PC-3 (cell line): ENCODE measurements at regions not wholly inside any gene's neighbourhood (a gene's known extent, or its start where the extent isn't known, plus 50 kb on each side); places are given as distances from the start of the nearest gene placed in this dataset.

Source experiments
- ATAC-seq: fragments of 200-7000 bp; cut with Tn5 transposase; 2 replicates; pipeline ENCODE4 v1.9.1; 2020; ENCODE audit warnings: mild to moderate bottlenecking, moderate library complexity
- BruUV-seq: library from RNA; stranded (reverse); fragments of 400-500 nt; replicated peaks from 2 replicates; lab custom pipeline; 2021; lab: Mats Ljungman, UMichigan
- CTCF ChIA-PET: fragments of 300-600 bp; sonication (Branson Sonifier 250); formaldehyde crosslinking; loops from one replicate; lab custom pipeline; 2022; ENCODE audit warnings: antibody characterized with exemption; lab: Charles Lee
- POLR2A ChIA-PET: fragments of 300-600 bp; sonication (Branson Sonifier 250); formaldehyde crosslinking; loops from one replicate; lab custom pipeline; 2022; ENCODE audit warnings: antibody characterized with exemption; ENCODE audit not compliant: unreplicated experiment; lab: Charles Lee
- DNase-seq: peaks from one replicate; pipeline ENCODE4 v3.0.0-alpha.2; 2015
- H2AFZ ChIP-seq: fragments of 300-600 bp; sonication (generic); 2 replicates; pipeline ENCODE4 v1.6.0; 2016; ENCODE audit warnings: antibody characterized with exemption, low read length
- H3F3A ChIP-seq: fragments of 300-600 bp; sonication (generic); one replicate; pipeline ENCODE4 v1.6.0; 2017; ENCODE audit warnings: antibody characterized with exemption, low read length, control low read depth, mild to moderate bottlenecking; ENCODE audit not compliant: unreplicated experiment
- H3K27ac ChIP-seq: fragments of 300-600 bp; sonication (generic); 2 replicates; pipeline ENCODE4 v1.5.1; 2016; ENCODE audit warnings: mild to moderate bottlenecking, low read length
- H3K27me3 ChIP-seq: fragments of 300-600 bp; sonication (generic); 2 replicates; pipeline ENCODE4 v1.6.1; 2016; ENCODE audit warnings: low read length, mixed read lengths
- H3K36me3 ChIP-seq: fragments of 300-600 bp; sonication (generic); 2 replicates; pipeline ENCODE4 v1.6.1; 2016; ENCODE audit warnings: low read depth, mixed run types, low read length, mixed read lengths
- H3K4me1 ChIP-seq: fragments of 300-600 bp; sonication (generic); 2 replicates; pipeline ENCODE4 v1.5.1; 2016; ENCODE audit warnings: low read length; ENCODE audit not compliant: insufficient read depth
- H3K4me2 ChIP-seq: fragments of 300-600 bp; sonication (generic); 2 replicates; pipeline ENCODE4 v1.6.0; 2016; ENCODE audit warnings: low read length
- H3K4me3 ChIP-seq: fragments of 300-600 bp; sonication (generic); 2 replicates; pipeline ENCODE4 v1.5.1; 2016; ENCODE audit warnings: mild to moderate bottlenecking, low read length, mixed read lengths
- H3K79me2 ChIP-seq: fragments of 300-600 bp; sonication (generic); 2 replicates; pipeline ENCODE4 v1.6.1; 2017; ENCODE audit warnings: low read length, mixed read lengths
- H3K9ac ChIP-seq: fragments of 300-600 bp; sonication (generic); 2 replicates; pipeline ENCODE4 v1.6.0; 2016; ENCODE audit warnings: mild to moderate bottlenecking, low read length
- H3K9me2 ChIP-seq: fragments of 300-600 bp; sonication (generic); replicated peaks from 2 replicates; pipeline ENCODE4 v1.6.1; 2016; ENCODE audit warnings: mixed run types, low read length, mixed read lengths
- H3K9me3 ChIP-seq: fragments of 300-600 bp; sonication (generic); 2 replicates; pipeline ENCODE4 v1.6.1; 2016; ENCODE audit warnings: low read length, mixed read lengths
- H4K20me1 ChIP-seq: fragments of 300-600 bp; sonication (generic); 2 replicates; pipeline ENCODE4 v1.6.1; 2016; ENCODE audit warnings: low read length, mixed read lengths
- CTCF ChIP-seq: fragments of 300-600 bp; sonication (generic); conservative IDR thresholded peaks from 2 replicates; pipeline ENCODE4 v1.5.1; 2017; ENCODE audit warnings: antibody characterized with exemption, low read depth, mild to moderate bottlenecking, low read length
- EZH2 ChIP-seq: fragments of 300-600 bp; sonication (generic); IDR thresholded peaks from one replicate; pipeline ENCODE4 v1.6.1; 2017; ENCODE audit warnings: antibody characterized with exemption, mild to moderate bottlenecking, low read length; ENCODE audit not compliant: unreplicated experiment
- EZH2phosphoT487 ChIP-seq: fragments of 300-600 bp; sonication (generic); IDR thresholded peaks from 2 replicates; pipeline ENCODE4 v1.6.1; 2018; ENCODE audit warnings: mild to moderate bottlenecking, antibody characterized with exemption, low read length, borderline replicate concordance
- intact Hi-C: fragments of 100-400 bp; cut with micrococcal nuclease; formaldehyde crosslinking; loops from 2 replicates; pipeline ENCODE4 v1.9.0; 2023

- TF ChIP-seq CTCF (no peak), EZH2phosphoT487 (no peak), EZH2 (no peak)
- Histone ChIP-seq H3K4me2 (no peak overlapping the region), H3K4me1 (no peaks in the 10 kb centered on the region), H4K20me1 (no peaks in the 10 kb centered on the region), H3K27me3 (no peaks in the 10 kb centered on the region), H3K27ac (no peak overlapping the region), H3K9me2 (no peaks in the 10 kb centered on the region), H3K9me3 (no peaks in the 10 kb centered on the region), H3F3A (no peaks in the 10 kb centered on the region), H3K9ac (no peak overlapping the region), H2AFZ (no peak overlapping the region), H3K79me2 (no peaks in the 10 kb centered on the region), H3K36me3 (no peaks in the 10 kb centered on the region), H3K4me3 (no peak overlapping the region)
- no peak for ATAC-seq
- DNase-seq: no peak
- no TSS peak for BruUV-seq
- POLR2A ChIA-PET: no interaction called here
- CTCF ChIA-PET: no interaction called here
- intact Hi-C loops: no loop called here
These were observed 56.5 kb upstream of the C1orf53 start for GRCh38 chr1:197845886-197846285.

- no peak for DNase-seq
- no peaks in the 10 kb centered on the region for H3F3A ChIP-seq
- no peaks in the 10 kb centered on the region for H3K27me3 ChIP-seq
- POLR2A ChIA-PET: no interaction called here
- TF ChIP-seq EZH2phosphoT487: no peak
- no peak for TF ChIP-seq EZH2
- no peak for TF ChIP-seq CTCF
- CTCF ChIA-PET: no interaction called here
- ATAC-seq: no peak
- no TSS peak for BruUV-seq
- H2AFZ ChIP-seq: no peak overlapping the region
- no peaks in the 10 kb centered on the region for H3K9me2 ChIP-seq
- H3K4me3 ChIP-seq: no peak overlapping the region
- H3K4me2 ChIP-seq: no peak overlapping the region
- H3K4me1 ChIP-seq: no peaks in the 10 kb centered on the region
- H3K36me3 ChIP-seq: no peaks in the 10 kb centered on the region
- intact Hi-C loops: no loop called here
- no peak overlapping the region for H3K9ac ChIP-seq
- H3K9me3 ChIP-seq: no peaks in the 10 kb centered on the region
- H3K79me2 ChIP-seq: no peaks in the 10 kb centered on the region
- H3K27ac ChIP-seq: no peak overlapping the region
- H4K20me1 ChIP-seq: no peaks in the 10 kb centered on the region
These were observed 57.8 kb upstream of the C1orf53 start for GRCh38 chr1:197844651-197845050.

- Histone ChIP-seq H3K36me3 (no peaks in the 10 kb centered on the region), H4K20me1 (no peaks in the 10 kb centered on the region), H3K9me3 (no peaks in the 10 kb centered on the region), H3F3A (no peaks in the 10 kb centered on the region), H3K79me2 (no peaks in the 10 kb centered on the region), H3K4me1 (peaks cover 9% of the 10 kb centered on the region), H3K27me3 (no peaks in the 10 kb centered on the region), H2AFZ (no peak overlapping the region), H3K4me3 (no peak overlapping the region), H3K27ac (no peak overlapping the region), H3K9me2 (no peaks in the 10 kb centered on the region), H3K4me2 (no peak overlapping the region), H3K9ac (no peak overlapping the region)
- TF ChIP-seq EZH2phosphoT487 (no peak), EZH2 (no peak), CTCF (no peak)
- DNase-seq: no peak
- POLR2A ChIA-PET: no interaction called here
- ATAC-seq: no peak
- BruUV-seq: no TSS peak
- intact Hi-C loops: no loop called here
- CTCF ChIA-PET: no interaction called here
These were observed 59.0 kb upstream of the C1orf53 start for GRCh38 chr1:197843401-197843800.
